A549 (cell line): ENCODE measurements at regions not wholly inside any gene's neighbourhood (a gene's known extent, or its start where the extent isn't known, plus 50 kb on each side); places are given as distances from the start of the nearest gene placed in this dataset.

Experiments used
- BHLHE40 ChIP-seq: IDR thresholded peaks from 2 replicates; pipeline ENCODE4 v1.6.1; 2012; ENCODE audit warnings: low read depth, low read length, inconsistent platforms
- CBX2 ChIP-seq: fragments of 200-600 bp; sonication (generic); IDR thresholded peaks from 2 replicates; pipeline ENCODE4 v1.6.1; 2016; ENCODE audit warnings: low read depth, mild to moderate bottlenecking, borderline replicate concordance
- EP300 ChIP-seq, 2 experiments: fragments of >200 bp; sonication (Bioruptor Twin); formaldehyde crosslinking; IDR thresholded peaks; 2 replicates in 1 of 2; 3 replicates in 1 of 2; pipeline ENCODE4 v1.6.1; 2016 to 2017
- ESRRA ChIP-seq: fragments of 150-350 bp; IDR thresholded peaks from 2 replicates; pipeline ENCODE4 v1.6.1; 2014; ENCODE audit warnings: mild to moderate bottlenecking, low read length, borderline replicate concordance
- FOXS1 ChIP-seq: fragments of 250-450 bp; sonication (Bioruptor Pico); IDR thresholded peaks from 2 replicates; pipeline ENCODE4 v1.5.0; 2020; ENCODE audit warnings: mild to moderate bottlenecking, moderate library complexity
- HDAC2 ChIP-seq: fragments of 200-600 bp; sonication (generic); IDR thresholded peaks from 2 replicates; pipeline ENCODE4 v1.6.1; 2016
- JUN ChIP-seq, 2 experiments: fragments of >200 bp; sonication (Bioruptor Twin); formaldehyde crosslinking; IDR thresholded peaks; 2 replicates in 1 of 2; 3 replicates in 1 of 2; pipeline ENCODE4 v1.6.1; 2016 to 2017
- NFE2L2 ChIP-seq: fragments of 150-350 bp; conservative IDR thresholded peaks from 2 replicates; pipeline ENCODE4 v1.6.1; 2014; ENCODE audit warnings: low read length
- PHF8 ChIP-seq: fragments of 200-600 bp; sonication (generic); IDR thresholded peaks from 2 replicates; pipeline ENCODE4 v1.6.1; 2016; ENCODE audit warnings: low read depth, mild to moderate bottlenecking, antibody characterized with exemption, moderate library complexity, borderline replicate concordance
- POLR2A ChIP-seq: IDR thresholded peaks from 2 replicates; pipeline ENCODE4 v1.6.1; 2012; ENCODE audit warnings: mild to moderate bottlenecking, low read length
- RAD21 ChIP-seq, 2 experiments: fragments of >200 bp in 1 of 2; sonication (Bioruptor Twin) in 1 of 2; formaldehyde crosslinking in 1 of 2; IDR thresholded peaks in 1 of 2; conservative IDR thresholded peaks in 1 of 2; 2 replicates in 1 of 2; 3 replicates in 1 of 2; pipeline ENCODE4 v1.6.1; 2012 to 2018; ENCODE audit warnings: inconsistent platforms in 1 of 2
- RFX5 ChIP-seq: fragments of 450-650 bp; IDR thresholded peaks from 2 replicates; pipeline ENCODE4 v1.7.1; 2014; ENCODE audit warnings: antibody characterized with exemption, mild to moderate bottlenecking, moderate library complexity
- TF ChIP-seq, protein P1 (sequence below): fragments of >200 bp; sonication (Bioruptor Twin); formaldehyde crosslinking; IDR thresholded peaks from 3 replicates; pipeline ENCODE4 v1.5.1; 2016
- TF ChIP-seq, protein P2 (sequence below): fragments of 150-350 bp; IDR thresholded peaks from 2 replicates; pipeline ENCODE4 v1.6.1; 2014; ENCODE audit warnings: low read depth, mild to moderate bottlenecking, low read length

DNA sequence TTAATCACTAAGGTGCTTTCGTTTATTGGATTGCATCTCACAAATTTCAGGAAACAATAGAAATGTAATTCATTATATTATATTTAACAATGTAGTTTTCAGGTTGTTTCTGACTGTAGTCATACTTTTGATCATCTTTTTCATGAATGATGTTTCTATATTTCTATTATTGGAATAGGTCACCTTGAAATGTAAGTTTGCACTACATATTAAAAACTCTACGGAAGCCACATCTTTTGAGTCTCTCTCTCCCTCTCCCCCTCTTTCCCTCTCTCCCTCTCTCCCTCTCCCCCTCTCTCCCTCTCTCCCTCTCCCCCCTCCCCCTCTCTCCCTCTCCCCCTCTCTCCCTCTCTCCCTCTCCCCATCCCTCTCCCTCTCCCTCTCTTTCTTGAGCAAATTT, 131.3 kb upstream of the FBXL4 start:
- TF ChIP-seq NFE2L2 (no peak), RFX5 (no peak), PHF8 (no peak), JUN (IDR thresholded peaks at IDR 0.05) (no peak), POLR2A (no peak), BHLHE40 (no peak), EP300 (IDR thresholded peaks at IDR 0.05) (no peak), RAD21 (conservative IDR thresholded peaks at IDR 0.05 in 1 of 2, IDR thresholded peaks at IDR 0.05 in 1 of 2) (no peak), HDAC2 (no peak), FOXS1 (CRISPR knock-in tag) (no peak), CBX2 (no peak), ESRRA (no peak)
- TF ChIP-seq, protein P1, sequence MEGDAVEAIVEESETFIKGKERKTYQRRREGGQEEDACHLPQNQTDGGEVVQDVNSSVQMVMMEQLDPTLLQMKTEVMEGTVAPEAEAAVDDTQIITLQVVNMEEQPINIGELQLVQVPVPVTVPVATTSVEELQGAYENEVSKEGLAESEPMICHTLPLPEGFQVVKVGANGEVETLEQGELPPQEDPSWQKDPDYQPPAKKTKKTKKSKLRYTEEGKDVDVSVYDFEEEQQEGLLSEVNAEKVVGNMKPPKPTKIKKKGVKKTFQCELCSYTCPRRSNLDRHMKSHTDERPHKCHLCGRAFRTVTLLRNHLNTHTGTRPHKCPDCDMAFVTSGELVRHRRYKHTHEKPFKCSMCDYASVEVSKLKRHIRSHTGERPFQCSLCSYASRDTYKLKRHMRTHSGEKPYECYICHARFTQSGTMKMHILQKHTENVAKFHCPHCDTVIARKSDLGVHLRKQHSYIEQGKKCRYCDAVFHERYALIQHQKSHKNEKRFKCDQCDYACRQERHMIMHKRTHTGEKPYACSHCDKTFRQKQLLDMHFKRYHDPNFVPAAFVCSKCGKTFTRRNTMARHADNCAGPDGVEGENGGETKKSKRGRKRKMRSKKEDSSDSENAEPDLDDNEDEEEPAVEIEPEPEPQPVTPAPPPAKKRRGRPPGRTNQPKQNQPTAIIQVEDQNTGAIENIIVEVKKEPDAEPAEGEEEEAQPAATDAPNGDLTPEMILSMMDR: no peak
- TF ChIP-seq, protein P2, sequence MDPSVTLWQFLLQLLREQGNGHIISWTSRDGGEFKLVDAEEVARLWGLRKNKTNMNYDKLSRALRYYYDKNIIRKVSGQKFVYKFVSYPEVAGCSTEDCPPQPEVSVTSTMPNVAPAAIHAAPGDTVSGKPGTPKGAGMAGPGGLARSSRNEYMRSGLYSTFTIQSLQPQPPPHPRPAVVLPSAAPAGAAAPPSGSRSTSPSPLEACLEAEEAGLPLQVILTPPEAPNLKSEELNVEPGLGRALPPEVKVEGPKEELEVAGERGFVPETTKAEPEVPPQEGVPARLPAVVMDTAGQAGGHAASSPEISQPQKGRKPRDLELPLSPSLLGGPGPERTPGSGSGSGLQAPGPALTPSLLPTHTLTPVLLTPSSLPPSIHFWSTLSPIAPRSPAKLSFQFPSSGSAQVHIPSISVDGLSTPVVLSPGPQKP: no peak
